A204.1 (cell line): ENCODE measurements at regions not wholly inside any gene's neighbourhood (a gene's known extent, or its start where the extent isn't known, plus 50 kb on each side); places are given as distances from the start of the nearest gene placed in this dataset.

Source experiments
- FAIRE-seq: peaks from 2 replicates; lab custom pipeline; 2012; peaks lifted over from hg19 to GRCh38; lab: Jason Lieb, UNC

DNA sequence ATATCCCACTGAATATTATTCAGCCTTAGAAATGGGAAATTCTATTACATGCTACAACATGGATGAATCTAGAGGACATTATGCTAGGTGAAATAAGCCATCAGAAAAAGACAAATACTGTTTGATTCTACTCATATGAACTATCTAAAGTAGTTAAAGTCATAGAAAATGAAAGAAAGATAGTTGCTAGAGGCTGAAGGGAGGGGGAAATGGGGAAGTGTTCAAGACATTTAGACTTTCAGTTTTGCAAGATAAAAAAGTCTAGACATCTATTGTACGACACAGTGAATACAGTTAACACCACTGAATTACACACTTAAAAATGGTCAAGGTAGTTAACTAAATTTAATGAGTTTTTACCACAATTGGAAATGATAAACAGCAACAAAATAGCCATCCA lies 835.9 kb upstream of the CHAC2 start:
- no peak for FAIRE-seq

DNA sequence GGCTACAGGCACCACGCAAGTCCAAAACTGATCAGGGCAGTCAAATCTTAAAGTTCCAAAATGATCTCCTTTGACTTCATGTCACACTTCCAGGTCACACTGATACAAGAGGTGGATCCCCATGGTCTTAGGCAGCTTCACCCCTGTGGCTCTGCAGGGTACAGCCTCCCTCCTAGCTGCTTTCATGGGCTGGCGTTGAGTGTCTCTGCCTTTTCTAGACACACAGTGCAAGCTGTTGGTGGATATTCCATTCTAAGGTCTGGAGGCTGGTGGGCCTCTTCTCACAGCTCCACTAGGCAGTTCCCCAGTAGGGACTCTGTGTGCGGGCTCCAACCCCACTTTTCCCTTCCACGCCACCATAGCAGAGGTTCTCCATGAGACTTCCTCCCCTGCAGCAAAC lies 838.2 kb upstream of the CHAC2 start:
- no peak for FAIRE-seq

DNA sequence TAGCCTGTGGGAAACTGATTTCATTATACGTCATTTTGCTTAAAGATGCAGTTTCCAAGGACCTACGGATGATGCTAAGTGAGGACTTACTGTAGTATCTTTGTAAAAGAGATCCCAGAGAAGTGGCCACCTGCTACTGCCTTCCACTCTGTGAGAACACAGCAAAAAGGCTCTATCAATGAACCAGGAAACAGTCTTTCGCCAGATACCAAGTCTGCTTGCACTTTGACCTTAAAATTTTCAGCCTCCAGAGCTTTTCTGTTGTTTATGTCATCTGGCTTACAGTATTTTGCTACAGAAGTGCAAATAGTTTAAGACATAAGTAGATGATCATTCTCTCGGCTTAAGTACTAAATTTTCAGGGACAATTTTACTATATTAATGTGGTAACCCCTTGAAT lies 847.9 kb upstream of the CHAC2 start:
- no peak for FAIRE-seq

DNA sequence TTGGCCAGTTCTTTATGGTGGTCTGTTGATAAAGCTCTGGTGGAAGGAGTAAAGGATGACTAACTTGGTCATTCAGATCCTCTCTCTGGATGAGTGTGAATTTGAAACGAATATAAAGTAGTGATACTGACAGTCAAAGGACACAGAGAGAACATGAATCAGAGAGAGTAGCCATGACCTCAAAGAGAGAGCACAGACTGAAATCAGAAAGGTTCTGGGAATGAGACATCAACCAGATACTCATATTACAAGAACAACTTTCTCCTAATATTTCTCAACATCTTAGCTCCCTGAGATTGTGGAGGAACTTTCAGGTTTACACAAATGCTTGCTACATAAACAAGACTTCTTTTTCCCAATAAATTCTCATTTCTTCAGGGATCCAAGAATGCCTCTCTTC lies 849.1 kb upstream of the CHAC2 start:
- FAIRE-seq: no peak

DNA sequence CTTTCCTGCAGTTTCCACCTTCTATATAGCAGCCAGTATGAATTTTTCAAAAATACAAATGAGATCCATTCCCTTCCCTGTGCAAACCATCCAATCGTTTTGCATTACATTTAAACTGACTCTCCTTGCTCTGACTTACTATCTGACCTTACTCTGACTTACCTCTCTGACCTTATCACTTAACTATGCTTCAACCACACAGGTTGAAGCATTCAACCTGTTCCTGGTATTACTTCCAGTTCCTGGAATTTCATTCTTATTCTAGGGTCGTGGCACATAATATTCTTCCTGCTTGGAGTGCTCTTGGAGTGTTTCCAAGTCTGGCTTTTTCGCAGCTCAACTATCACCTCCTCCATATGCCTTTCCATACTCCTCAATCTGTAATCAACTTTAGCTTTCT lies 850.6 kb upstream of the CHAC2 start:
- no peak for FAIRE-seq

DNA sequence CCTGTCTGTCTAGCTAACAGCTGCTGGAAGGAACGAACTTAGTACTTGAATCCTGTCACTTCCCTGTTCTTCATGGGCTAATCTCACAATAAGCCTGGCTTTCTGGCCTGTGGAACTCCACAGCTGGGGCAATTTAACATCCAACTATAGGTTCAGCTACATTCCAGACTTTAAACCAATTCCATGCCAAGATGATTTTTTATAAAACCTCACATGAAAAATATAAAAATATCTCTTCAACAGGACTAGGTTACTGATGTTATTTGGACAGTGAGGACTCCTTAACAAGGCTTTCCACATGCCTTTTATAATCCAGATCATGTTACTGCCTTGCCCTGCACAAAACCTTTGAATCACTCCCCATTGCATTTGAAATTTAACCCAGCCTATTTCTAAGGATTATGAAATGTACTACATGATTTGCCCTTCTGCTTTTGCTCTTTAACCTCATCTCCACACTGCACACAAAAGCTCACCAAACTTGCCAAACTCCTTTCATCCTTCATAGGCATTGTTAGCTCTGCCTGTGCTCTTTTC lies 863.2 kb upstream of the CHAC2 start:
- FAIRE-seq: no peak

DNA sequence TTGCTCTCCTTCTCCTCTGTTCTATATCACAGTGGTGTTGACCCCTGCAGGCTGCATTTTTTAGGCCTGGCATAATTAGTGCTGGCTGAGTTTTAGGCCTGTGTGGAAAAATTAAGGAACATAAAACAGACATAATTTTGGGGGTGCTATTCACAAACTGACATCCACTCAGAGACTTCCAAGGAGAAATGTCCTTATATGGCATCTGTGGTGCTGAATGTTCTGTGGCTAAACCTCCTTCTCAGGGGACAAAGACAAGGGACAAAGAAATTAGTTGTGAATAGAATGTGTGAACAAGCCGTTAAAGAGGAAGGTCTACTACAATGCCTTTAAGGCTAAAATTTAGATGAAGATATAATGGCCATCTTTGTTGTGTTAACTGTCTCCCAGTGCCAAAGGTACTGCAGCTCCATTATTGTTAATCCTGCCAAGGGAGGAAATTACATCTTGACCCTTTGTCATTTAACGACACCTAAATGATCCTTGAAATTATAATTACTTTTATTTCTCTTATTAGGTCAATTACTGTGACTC lies 870.0 kb upstream of the CHAC2 start:
- no peak for FAIRE-seq

DNA sequence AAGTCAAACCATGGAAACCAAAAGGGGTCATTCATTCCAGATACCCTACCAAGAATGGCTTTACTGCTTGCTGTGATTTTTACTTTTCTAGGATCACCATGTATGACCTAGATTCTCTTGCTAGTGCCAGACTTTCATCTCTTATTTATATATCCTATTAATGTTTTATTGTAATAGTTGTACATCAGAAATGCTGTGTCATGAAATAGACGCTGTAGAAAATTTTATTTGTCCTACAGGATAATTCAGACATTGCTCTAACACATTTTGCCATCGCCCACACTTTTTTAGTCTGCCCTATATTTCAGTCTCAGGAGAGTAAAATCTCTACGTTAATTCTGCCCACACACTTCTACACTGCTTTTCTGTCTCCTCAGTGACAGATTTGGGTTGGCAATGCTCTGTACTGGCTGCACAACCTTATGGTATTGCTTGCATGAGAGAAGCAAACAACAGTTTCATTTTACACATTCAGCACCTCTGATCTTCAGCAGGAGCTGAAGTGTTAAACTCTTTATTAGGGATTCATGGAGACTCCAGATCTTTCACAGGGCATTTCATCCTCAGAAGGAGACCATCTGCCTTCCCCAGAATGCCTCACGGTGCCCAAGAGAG lies 871.8 kb upstream of the CHAC2 start:
- no peak for FAIRE-seq

DNA sequence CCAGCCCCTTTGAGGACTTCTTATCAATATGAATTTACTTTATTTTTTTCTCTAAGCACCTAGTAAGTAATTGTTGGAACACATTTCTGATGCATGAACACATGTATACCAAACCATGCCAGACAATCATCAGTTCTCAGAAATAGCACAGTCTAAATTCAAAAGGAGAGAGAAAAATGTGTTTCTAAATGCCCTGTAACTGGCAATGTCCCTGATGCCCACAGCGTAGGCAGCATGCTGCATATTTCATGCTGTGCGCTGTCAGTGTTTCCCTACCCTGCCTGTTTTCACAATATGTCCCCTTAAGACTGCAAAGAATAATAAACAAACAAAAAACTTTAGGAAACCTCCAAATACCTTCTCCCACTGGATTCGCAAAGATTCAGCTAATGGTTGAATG lies 881.0 kb upstream of the CHAC2 start:
- no peak for FAIRE-seq

DNA sequence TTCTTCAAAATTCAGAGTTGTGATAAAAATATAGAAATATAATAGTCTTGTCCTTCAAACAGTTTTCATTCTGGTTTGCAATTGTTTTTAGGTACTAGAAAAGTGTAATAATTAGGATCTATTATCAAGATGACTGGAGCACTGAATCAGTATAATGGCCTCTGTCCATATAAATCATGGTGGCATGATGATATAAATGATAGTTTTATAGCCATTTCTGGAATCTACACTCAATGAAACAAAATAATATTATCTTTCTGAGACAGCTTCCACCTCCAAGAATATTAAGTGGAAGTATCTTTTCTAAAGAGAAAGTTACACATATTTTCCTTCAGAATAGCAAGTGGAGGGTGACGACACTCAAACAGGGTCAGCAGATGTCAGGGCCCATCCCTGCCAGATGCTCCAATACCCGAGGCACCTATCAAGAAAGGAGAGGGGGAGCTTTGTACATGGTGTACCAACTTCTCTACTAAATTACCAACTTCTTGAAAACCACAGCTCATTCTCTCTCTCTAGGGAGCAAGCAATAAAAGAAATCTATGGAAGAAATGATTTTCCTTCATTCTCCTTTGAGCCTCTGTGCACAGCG lies 882.7 kb upstream of the CHAC2 start:
- FAIRE-seq: no peak

DNA sequence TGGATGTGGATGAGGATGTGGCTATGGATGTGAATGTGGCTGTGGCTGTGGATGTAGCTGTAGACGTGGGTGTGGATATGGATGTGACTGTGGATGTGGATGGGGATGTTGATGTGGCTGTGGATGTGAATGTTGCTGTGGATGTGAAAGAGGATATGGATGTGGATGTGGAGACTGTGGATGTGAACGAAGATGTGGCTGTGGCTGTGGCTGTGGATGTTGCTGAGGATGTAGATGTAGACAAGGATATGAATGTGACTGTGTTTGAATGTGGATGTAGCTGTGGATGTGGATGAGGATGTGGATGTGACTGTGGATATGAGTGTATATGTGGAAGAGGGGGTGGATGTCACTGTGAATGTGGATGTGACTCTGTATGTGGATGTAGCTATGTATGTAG lies 884.6 kb upstream of the CHAC2 start:
- no peak for FAIRE-seq

DNA sequence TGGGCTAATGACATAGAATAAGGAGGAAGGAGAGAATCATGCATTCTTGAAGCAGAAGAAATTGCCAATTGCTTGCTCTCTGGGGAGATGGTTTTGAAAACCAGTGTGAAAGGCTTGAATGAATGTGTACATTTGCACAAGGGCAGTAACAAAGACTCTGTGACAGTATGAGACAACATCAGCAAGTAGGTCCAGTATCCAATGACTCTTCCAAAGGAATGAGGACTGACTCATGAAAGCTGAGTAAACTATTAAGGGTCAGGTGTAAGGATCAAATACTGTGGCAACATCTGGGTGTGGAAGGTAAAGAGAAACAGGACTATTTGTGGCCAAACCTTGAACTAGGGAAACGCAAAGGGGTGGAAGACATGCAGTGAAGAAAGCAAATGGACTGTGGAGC lies 886.0 kb upstream of the CHAC2 start:
- no peak for FAIRE-seq

DNA sequence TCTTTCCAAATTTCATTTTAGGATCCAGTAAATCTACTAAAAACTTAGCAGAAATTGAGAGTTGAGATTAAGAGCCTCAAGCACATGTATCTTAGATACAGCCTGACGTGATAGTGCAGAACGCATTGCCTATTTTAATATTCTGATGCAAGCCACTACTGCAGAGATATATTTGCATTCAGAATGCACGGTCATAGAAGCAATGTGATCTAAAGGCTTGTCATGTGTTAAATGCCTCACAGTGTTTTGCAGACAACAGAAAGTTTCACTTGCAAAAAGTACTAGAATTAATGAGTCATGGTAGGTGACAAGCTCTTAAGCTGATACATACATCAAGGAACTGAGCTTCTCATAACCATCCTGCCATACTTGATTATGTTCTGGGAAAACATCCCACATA lies 886.7 kb upstream of the CHAC2 start:
- FAIRE-seq: no peak

DNA sequence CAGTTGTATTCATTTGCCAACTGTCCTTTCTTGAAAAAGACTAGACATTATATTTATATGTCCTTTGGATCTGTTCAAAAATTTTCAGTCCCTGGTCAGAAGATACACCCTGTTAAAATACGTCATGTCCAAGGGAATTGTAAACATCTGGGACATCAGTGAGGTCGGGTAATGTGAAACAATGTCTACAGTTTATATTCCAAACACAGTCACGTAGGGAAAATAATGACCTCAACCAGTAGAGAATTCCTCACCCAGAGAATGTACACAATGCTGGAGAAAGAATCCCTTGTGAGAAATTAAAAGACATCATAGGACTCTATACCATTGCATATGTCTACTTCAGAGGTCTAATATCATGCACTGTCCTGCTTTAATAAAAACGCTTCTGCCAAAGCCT lies 888.0 kb upstream of the CHAC2 start:
- no peak for FAIRE-seq

DNA sequence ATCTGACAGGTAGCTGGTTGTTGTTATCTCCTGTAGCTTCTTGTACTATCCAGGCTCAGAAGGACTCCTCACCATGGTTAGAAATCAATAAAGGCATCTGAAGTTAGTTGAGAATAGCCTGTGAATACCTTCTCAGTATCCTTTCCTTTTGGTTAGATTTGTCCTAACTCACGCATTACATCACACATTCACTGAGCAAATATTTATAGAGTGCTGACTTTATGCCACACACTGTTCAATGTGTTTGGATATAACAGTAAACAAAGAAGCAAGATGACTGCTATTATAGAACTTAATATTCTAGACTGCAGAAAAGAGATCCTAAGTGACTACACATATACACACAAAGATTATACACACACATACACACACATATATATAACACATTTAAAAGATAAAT lies 889.9 kb upstream of the CHAC2 start:
- no peak for FAIRE-seq

DNA sequence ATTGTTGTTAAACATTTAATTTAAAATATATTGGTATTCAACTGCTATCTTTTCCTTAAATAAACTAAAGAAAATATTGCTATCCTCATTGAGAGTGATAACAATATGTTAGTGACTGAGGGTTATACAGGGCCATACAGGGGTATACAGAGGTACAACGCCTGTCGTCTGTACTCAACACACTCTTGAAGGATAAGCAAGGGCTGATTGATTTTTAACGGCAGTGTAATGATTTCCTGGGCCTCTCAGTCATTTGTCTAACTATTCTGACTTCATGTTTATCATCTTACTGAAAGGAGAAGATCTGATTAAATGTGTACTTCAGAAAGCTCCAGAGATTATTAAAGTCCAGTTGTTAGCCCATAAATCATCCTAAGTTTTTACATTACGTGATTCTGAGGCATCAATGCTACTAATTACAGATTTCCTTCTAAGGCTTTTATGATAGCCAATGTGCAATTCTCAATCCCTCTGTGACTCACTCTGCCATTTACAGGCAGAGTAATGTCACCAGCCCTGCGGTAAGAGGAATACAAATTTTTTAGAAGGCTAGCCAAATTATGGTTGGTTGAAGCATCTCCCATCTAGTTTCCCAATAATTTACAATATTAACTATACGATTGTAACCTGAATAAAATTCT lies 893.0 kb upstream of the CHAC2 start:
- FAIRE-seq: no peak

DNA sequence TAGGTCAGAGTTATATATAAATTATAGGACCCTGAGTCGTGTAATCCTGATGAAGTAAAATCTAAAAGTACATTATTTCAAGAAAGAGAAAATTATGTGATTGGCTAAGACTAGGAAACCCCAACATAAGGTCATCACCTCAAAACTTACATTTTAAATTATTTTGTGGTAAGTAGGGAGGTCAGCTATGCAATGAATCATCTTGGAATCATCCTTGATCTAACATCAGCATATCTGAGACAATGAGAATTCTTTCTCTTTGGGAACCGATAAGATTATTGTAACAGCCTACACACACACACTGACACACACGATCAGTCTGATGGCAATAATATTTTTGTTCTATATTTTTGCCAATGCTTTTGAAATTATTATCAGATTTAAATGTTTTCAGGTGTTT lies 904.8 kb upstream of the CHAC2 start:
- no peak for FAIRE-seq

DNA sequence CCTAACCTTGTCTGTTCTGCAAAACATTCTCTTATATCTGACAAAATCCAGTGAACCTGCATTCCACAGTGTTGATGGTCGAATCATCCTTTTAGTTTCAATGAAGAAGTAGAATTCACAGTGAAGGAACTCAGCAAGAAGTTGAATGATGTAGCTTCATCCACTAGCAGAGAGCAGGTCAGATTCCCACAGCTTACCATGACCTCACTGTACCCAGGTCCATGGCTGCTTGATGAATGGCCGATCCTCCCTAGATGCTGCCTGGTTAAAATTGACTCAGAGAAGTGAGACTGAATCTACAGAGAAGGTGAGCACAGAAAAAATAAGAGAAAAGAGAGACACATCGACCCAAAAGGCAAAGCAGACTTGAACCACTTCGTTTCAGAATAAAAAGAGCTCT lies 906.0 kb upstream of the CHAC2 start:
- no peak for FAIRE-seq

DNA sequence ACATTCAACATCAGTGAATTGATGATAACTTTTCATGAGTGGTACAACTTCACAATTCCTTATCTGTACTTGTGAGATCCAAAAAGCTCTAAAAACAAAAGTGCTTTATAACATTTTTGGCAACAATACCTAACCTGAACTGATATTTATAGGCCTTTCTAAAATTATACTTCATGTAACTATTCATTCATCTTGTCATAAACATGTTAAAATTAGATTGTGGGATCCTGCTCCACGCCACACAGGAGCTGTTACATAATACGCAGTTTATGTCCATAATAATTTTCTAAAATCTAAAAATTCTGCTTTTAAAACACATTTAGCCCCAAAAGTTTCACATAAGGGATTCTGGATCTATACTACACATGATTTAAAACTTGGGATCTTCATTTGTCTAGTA lies 908.5 kb upstream of the CHAC2 start:
- no peak for FAIRE-seq

DNA sequence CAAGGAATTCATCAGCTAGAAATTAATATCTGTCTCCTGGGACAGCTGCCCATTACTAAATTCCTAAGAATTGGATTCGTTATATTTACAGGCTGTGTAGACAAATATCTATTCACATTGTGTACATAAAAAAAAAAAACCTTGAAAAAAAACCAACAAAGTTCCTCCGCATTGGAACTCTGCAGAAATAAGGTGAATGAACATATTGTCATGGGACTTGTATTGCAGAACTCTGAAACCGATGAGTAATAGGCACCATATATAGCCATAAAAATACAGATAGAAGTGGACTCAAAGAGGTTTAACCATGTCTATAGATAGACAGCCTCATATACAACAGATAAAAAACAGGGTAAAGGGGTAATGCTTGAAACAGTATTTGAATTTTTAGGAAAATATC lies 909.9 kb upstream of the CHAC2 start:
- no peak for FAIRE-seq

DNA sequence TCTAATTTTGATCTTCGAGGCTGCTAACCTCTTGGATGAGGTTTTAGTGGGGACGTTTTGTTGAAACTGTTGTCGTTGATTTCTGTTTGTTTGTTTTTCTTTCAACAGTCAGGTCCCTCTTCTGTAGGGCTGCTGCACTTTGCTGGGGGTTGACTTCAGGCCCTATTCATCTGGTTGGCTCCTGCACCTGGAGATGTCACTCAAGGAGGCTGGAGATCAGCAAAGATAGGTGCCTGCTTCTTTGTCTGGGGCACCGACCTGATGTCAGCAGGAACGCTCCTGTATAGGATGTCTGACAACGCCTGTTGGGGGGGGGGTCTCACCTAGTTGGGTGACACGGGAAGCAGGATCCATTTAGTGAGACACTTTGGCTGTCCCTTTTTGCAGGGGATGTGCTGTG lies 915.6 kb upstream of the CHAC2 start:
- FAIRE-seq: no peak

DNA sequence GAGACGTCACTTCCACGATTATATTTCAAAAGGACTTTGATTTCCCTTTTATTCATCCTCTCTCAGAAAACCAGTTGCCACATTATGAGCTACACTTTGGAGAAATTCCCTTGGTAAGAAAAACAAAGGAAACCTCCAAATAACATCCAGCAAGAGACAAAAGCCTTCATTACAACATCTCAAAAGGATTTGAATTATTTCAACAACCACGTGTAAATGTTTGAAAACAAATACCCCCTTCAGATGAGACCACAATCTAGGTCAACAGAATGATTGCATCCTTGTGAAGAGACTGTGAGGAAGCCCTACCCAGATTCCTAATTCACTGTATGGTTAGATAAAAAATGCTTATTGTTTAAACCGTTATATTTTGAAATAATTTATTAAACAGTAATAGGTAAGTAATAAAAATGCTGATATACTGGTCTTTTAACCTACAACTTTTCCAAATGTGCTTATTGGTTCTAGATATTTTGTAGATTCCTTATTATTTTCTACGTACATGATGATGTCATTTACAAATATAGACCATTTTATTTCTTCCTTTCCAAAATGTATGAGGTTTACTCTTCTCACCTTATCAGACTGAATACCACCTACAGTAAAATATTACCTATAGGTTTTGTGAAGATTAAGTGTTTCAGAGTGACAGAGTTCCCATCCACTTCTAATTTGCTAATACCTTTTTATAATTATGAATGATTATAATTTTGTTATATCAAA lies 922.7 kb upstream of the CHAC2 start:
- FAIRE-seq: no peak

DNA sequence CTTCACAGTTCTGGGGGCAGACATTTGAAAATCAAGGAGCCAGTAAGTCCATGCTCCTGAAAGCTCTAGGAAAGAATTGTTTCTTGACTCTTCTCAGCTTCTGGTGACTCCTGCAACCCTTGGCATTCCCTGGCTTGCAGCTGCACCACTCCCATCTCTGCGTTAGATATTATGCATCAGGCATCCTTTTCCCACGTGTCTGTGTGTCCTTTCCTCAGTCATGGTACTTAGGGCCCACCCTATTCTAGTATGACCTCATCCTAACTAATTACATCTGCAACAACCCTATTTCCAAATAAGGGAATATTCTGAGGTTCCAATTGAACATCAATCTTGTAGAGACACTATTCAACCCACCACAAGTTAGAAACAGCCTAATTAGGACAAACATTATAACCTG lies 931.7 kb upstream of the CHAC2 start:
- no peak for FAIRE-seq
